ENCODE measurements at regions not wholly inside any gene's neighbourhood (a gene's known extent, or its start where the extent isn't known, plus 50 kb on each side); places are given as distances from the start of the nearest gene placed in this dataset.

DNA sequence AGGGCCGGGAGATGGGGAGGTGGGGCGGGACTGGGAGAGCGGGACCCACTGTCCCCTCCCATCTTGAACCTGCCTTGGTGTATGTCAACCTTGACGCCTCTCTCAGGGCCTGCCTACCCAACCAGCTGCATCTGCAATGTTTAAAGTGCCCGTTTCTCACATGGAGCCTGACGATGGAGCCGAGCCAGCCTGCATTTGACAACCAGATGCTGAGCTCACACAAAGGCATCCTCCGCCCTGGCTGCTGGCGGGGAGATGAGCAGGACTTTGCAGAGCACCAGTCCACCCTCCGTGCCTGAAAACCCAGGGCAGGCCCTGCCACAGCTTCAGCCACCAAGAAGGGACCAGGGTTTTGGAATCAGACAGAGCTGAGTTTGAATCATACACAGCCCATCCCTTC, 141.1 kb upstream of the SMIM23 start:
- ATAC-seq (ENCODE audit: low FRiP score) (no peak), DNase-seq (ENCODE audit: low spot score) (no peak)
- TF ChIP-seq, protein P1, sequence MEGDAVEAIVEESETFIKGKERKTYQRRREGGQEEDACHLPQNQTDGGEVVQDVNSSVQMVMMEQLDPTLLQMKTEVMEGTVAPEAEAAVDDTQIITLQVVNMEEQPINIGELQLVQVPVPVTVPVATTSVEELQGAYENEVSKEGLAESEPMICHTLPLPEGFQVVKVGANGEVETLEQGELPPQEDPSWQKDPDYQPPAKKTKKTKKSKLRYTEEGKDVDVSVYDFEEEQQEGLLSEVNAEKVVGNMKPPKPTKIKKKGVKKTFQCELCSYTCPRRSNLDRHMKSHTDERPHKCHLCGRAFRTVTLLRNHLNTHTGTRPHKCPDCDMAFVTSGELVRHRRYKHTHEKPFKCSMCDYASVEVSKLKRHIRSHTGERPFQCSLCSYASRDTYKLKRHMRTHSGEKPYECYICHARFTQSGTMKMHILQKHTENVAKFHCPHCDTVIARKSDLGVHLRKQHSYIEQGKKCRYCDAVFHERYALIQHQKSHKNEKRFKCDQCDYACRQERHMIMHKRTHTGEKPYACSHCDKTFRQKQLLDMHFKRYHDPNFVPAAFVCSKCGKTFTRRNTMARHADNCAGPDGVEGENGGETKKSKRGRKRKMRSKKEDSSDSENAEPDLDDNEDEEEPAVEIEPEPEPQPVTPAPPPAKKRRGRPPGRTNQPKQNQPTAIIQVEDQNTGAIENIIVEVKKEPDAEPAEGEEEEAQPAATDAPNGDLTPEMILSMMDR (IDR thresholded peaks at IDR 0.05): no peak

DNA sequence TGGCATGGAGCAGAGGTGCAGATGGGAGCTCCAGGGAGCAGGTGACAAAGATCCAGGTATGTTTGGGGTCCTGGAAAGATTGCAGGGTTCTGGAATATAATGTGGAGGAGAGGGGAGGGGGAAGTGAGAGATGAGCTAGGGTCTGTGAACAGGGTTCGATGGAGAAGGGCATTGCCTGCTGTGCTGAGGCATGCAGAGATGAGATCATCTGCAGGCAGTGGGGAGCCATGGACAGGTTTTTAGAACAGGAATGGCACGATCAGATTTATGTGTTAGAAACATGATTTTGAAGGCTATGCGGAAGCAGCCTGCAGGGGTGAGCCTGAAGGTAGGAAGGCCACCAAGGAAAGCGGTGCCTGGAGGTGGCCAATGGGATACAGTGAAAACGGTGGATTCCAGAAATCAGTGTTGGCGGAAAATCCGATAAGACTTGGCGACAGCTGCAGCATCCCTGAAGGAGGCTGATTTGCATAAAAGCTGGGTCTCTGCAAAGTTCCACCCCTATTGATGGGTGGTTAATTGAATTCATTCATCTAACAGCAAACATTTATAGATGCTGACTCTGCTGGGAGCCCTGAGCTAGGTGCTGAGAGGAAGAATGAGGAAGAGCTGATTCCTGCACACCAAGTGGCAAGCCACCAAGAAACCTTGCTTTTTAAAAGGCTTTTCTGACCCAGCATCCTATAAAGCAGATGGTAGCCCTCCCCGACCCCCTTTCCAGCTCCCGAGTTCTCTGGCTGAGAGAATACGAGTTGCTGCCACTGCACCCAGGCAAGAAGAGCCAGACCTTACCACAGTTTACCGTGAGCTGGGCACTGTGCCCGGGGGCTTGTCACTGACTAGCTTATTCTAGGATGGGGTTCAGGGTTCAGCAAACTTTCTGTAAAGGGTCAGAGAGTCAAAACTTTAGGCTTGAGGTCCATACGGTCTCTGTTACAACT, 139.2 kb upstream of the SMIM23 start:
- DNase-seq (ENCODE audit: low spot score): no peak
- no peak for ATAC-seq (ENCODE audit: low FRiP score)
- TF ChIP-seq, protein P1 (IDR thresholded peaks at IDR 0.05): no peak

DNA sequence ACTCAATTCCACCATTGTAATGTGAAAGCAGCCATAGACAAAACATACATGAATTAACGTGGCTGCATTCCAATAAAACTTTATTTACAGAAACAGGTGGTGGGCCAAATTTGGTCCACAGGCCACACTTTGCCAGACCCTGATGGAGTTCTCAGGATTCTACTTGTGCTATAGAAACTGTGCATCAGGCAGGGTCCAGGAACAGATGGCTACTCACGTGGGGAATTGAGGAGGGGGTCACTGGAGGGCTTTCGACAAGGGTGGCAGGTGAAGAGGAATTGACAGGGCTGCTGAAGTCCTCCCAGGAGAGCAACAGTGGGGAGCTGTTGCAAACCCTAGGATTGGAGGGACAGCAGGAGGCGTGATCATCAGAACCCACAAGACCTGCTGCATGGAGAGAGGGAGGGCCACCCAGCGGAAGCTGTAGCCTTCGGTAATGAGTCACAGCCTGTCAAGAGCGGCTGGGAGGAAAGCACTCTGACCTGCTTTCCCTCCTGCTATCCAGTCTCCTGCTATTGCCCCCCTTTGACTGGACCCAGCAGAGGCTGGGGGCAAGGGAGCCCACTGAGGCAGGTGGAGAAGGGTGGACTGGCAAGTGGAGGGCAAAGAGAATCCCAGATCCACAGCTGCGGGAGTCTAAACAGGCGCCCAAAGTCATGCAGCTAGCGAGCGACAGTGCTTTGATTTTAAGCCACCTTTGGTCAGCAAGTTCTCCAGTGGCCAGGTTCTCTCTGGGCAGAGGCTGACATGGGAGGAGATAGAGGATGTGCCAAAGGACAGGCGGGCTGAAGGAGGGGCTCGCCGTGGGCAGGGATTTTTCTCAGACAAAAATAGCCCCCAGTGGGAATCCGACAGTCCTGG, 138.3 kb upstream of the SMIM23 start:
- DNase-seq (ENCODE audit: low spot score) (no peak), ATAC-seq (ENCODE audit: low FRiP score) (no peak)
- TF ChIP-seq, protein P1 (IDR thresholded peaks at IDR 0.05): no peak

DNA sequence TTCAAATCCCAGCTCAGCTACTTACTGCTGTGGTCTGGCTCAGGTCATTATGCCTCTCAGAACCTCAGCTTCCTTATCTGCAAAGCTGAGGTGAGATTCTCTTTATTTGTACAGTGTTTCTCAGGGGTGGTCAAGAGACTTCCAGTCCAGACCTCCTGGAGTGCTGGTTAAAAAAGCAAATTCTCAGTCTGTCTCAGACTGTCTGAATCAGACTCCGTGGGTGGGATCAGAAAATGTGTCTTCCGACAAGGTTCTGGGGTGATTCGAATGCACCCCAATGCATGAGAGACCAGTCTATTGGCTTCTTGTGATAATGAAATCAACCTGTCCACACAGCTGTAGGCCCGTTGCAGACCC, 137.7 kb upstream of the SMIM23 start:
- no peak for ATAC-seq (ENCODE audit: low FRiP score)
- no peak for DNase-seq (ENCODE audit: low spot score)

DNA sequence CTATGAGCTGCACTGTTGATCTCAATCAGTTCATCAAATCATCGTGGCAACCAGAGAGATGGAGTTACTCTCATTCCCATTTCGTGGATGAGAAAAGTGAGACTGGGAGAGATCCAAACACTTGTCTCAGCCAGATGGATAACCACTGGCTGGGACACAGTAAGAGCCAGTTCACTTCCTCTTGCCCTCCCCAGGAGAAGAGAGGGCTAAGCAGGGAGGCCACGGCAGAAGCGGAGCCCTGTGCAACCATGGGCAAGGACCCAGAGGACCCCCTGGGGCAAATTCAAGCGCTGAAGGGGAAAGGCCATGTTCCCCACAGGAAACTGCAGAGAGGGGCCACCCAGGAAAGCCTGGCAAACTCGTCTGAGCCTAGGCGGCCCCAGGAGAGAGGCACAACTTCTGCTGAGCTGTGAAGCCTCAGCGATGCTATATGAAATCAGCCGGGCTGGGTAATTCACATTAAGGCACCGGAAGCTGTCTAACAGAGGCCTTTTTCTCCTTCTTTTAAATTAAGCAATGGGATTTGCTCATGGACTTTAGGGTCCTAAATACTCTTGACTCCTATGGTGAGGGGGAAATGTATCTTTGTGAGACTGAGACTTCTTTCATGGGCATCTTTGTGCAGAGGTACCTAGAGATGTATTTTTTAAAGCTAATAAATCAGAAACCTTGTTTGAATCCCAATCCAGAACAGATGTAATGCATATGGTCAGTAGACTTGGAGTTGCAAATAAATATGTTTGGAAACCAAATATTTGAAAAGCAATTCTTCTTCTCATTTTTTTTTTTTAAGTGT, 137.1 kb upstream of the SMIM23 start:
- DNase-seq (ENCODE audit: low spot score) (no peak), ATAC-seq (ENCODE audit: low FRiP score) (no peak)
- TF ChIP-seq, protein P1 (IDR thresholded peaks at IDR 0.05): no peak

More for the DNA sequence above, 137.7 kb upstream of the SMIM23 start:
- TF ChIP-seq, protein P1 (IDR thresholded peaks at IDR 0.05): no peak

DNA sequence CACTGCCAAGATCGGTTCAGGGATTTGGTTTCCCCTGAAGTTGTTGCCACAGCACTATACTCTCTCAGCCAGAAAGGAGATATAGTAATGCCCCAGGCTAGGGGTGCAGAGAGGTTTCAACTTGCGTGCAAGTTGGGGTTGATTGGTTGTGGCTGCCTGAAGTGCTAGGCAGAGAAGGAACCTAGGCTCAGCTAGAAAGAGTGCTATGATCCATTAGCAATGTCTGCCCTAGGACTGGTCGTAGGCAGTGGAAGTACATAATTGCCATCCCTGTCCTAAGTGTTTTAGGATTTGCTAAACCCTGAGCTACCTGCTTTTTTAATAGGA, 136.6 kb upstream of the SMIM23 start:
- DNase-seq (ENCODE audit: low spot score) (no peak), ATAC-seq (ENCODE audit: low FRiP score) (no peak)
- TF ChIP-seq, protein P1 (IDR thresholded peaks at IDR 0.05): no peak
